Pons (tissue), 1 donor: ENCODE measurements at regions not wholly inside any gene's neighbourhood (a gene's known extent, or its start where the extent isn't known, plus 50 kb on each side); places are given as distances from the start of the nearest gene placed in this dataset.
A peak's percentile ranks its signal among the peaks of the same experiment; 100 is the strongest.
"Not testable (repeated sequence)": the region's sequence is repeated elsewhere in the genome, so short reads cannot be mapped to it uniquely, and the experiment has no call there.

Source experiments
- DNase-seq: peaks from one replicate; pipeline ENCODE4 v3.0.0-alpha.2; 2016; ENCODE audit warnings: low spot score

- DNase-seq, result no peak
Observed at GRCh38 chr10:126722726-126723125, 52.2 kb upstream of the C10orf90 start.

- DNase-seq, result no peak
Observed at GRCh38 chr10:126723226-126723625, 52.7 kb upstream of the C10orf90 start.

GRCh38 chr10:126729314-126729870 lies 58.9 kb upstream of the C10orf90 start:
- no peak for DNase-seq

DNA sequence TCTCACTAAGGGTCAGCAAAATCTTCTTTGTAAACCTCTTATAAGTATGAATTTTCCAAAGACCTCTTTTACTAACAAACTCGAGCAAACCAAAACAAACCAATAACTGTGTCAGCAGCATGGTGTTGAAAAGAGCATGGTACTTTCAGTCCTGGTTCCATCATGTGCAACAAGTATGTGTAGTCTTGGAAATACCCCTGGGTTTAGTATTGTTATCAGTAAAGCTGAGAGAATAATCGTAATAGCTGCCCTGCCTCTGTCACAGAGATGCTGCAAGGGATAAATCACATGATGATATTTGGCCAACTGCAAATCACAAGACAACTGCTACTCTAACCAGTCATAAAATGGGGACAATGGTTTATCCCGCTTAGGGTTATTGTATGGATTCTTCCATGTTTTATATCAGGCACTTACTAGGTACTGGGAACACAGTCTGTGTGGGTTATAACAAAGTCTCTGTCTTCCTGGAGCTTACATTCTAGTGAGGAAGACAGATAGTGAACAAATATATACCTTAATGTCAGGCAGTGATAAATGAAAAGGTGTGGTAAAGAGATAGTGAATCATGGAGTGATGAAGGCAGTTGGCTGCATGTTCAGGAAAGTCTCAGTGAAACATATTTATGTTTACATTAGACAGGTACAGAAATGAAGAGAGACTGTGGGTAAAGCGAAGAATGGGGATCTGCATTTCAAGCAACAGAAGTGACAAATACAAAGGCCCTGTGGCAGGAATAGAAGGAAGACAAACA lies 60.5 kb upstream of the C10orf90 start:
- DNase-seq, result no peak

DNA sequence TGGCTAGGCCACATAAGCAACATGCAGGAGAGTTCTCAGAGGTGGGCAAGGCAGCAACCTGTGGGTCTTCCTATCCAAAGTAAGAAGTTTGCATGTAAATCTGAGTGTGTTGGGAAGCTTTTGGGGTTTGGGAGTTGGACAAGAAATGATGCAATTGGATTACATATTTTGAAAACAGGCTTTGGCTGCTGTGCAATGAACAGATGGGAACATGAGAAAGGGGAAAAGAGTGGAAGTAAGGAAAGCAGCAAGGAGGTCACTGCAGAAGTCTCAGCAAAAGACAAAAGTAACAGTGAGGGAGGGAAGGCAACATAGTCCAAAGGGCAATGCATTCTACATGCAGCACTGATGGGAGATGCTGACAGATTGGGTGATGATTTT lies 61.1 kb upstream of the C10orf90 start:
- DNase-seq, result no peak

DNA sequence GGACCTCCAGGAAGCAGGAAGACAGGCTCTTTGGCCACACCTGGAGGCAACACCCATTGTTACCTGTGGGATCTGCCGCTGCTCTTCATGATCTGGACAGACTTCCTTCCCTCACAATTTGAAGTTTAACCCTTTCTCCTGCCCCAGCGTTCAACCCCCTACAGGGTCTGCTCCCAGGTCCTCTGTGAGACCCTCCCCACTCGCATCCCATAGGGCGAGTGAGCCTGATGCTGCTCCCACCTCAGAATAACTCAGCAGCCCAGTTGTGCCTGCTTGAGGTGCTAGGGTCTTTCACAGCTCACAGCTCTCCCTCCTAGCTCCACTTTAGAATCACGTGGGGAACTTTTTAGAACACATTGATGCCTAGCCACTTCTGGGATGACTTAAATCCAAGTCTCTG lies 61.8 kb upstream of the C10orf90 start:
- DNase-seq, result no peak

DNA sequence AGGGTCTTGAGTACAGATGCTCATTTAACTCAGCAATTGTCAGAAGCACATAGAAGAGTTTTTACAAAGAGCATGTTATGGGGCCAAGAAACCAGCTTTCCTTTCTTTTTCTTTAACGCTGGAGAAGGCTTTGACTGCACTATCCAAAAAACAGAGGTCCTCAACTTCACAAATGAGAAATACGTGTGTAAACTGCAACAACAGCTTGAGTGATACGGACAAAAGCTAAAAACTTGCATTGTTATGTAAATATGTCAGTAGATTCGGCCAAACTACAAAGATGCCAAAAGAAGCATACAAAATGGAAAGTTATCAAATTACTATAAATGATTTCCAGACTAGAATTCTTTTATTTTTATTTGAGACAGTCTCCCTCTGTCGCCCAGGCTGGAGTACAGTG lies 62.4 kb upstream of the C10orf90 start:
- DNase-seq, result no peak

- DNase-seq, result no peak
Observed at GRCh38 chr10:126734015-126734414, 63.5 kb upstream of the C10orf90 start.

DNA sequence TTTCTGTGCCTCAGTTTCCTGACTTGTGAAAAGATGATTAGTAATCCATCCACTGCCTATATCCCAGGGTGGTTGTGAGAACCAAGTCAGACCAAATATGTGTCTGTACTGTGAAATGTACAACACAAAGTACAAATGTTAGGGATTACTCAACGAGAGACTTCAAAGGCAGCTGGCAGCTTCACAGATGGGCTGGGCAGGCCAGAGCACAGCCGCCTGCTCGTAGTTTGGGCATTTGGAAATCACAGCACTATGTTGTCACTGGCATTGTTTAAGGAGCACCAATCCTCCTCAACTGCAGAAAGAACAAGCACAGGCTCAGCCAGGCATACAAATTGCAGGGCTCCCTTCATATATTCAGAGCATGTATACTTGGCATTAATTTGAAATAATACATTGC lies 64.5 kb upstream of the C10orf90 start:
- peak; percentile 45 for DNase-seq

DNA sequence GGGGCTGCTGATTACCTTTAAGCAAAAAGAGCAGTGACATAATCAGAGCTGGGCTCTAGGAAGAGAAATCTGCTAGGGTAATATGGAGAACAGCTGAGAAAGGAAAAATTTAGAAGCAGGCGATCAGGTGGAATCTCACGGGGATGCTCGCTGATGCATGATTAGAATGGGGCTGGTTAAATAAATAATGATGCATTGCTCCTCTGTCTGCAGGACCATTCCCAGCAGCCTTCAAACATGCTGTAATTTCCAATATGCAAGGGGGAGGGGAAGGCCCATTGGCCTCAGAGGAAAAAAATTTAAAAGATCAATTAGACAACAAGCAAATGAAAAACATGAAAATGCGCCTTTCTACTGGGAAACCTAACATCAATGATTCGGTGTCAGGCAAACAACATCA lies 65.6 kb upstream of the C10orf90 start:
- DNase-seq, result no peak

DNA sequence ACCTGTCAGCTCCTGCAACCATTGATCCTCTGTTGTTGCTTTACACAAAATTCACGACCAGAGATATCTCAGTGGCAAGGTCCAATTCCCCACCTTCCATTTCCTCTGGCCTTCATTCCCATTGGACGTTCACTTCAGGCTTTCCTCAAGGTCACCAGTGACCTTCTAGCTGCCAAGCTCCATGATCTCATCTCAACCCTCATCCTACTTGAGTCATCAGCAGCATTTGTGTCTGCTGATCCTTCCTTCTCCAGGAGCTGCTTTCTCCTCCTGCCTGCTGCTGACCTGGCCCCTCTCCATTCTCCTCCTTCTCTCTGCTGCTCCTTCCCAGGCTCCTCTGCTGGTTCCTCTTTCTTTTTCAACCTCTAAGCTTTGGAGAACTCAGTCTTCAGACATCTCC lies 66.2 kb upstream of the C10orf90 start:
- no peak for DNase-seq

DNA sequence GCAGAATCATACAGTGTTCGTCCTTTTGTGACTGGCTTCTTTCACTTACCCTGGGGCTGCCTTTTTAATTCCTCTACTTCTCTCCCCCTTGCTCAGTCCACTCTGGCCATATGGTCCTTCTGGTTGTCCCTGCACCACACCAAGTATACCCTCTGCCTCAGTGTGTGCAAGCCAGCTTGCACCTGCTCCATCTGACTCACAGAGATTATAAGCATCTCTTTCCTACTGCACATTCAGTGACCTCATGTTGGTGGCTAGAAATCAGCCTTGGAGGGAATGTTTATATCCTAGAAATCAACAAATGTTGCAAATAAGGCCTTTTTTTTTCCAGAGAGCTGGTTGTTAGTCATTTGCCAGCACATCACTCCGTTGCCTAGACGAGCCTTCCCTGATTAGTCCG lies 67.5 kb upstream of the C10orf90 start:
- no peak for DNase-seq

DNA sequence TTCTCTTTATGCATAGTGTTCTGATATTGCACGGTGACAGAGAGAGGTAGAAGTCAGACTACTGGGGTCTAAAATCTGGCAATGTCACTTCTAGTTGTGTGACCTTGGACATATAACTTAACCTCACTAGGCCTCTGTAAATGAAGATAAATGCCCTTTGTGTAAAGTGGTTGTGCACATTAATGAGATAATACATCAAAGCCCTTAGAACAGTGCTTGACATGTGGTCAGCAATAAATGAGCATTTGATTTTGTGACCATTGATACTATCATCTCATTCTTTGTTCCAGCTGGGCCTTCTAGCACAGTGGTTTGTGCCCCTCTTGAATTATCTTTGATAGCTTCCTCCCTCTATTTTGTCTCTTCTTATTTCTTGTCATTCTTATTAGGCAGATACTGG lies 74.1 kb upstream of the C10orf90 start:
- DNase-seq, result no peak

DNA sequence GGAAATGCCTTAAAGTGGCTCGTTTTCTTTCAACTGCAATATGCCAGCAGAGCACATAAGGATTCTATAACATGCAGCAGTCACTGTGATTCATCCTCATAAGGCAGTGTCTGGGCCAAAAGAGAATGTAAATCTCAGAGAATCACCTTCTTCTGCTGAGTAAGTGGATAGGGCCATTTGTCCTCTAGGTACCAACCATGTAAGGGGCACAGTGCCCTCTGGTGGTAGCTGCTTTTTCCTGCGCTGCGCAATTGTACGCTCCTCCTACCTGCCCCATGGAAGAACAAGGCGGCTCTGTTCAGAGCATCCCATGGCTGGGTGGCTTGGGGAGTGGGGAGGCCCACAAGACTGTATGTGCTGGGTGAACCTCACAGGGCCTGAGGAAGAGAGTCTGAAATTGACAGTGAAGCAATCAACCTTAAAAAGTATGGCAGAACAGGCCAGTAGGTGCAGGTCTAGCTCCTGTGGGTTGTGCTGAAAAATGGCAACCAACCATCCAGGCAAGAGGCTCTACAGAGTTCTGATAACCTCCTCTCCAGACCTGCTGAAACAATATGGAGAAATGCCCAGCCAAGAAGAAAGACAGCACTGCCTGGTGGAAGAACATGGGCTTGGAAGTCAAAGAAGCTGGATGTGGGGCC lies 78.6 kb upstream of the C10orf90 start:
- peak; percentile 93 for DNase-seq

GRCh38 chr10:126754966-126755365 lies 84.5 kb upstream of the C10orf90 start:
- no peak for DNase-seq

GRCh38 chr10:126758867-126759266 lies 88.4 kb upstream of the C10orf90 start:
- DNase-seq, result no peak

- DNase-seq, result no peak
Observed at GRCh38 chr10:126759531-126759930, 89.0 kb upstream of the C10orf90 start.

DNA sequence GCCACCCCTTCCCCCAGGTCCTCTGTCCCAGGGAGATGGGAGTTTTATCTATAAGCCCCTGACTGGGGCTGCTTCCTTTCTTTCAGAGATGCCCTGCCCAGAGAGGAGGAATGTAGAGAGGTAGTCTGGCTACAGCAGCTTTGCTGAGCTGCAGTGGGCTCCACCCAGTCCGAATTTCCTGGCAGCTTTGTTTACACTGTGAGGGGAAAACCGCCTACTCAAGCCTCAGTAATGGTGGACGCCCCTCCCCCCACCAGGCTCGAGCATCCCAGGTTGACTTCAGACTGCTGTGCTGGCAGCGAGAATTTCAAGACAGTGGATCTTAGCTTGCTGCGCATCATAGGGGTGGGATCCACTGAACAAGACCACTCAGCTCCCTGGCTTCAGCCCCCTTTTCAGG lies 96.2 kb upstream of the C10orf90 start:
- DNase-seq, result not testable (repeated sequence)

- no peak for DNase-seq
Observed at GRCh38 chr10:126770809-126771208, 100.3 kb upstream of the C10orf90 start.

GRCh38 chr10:126776168-126776567 lies 105.7 kb upstream of the C10orf90 start:
- DNase-seq, result no peak

DNA sequence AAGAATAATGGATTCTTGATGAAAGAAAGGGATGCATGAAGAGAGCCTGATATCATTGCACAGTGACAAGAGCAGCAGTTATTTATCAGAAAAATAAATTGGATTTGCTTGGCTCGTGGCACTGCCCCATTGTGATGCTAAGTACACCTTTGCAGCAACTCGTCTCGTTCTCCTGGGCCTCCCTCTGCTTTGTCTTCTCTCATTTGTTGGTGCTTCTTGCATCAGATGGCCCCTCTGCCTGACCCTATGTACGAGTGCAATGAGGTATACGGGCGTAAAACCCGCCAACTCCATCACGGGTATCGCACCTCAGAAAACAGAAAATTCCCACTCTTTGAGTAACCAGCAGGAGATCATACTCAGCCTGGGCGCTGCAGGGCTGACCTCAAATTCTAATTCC lies 107.2 kb upstream of the C10orf90 start:
- no peak for DNase-seq

DNA sequence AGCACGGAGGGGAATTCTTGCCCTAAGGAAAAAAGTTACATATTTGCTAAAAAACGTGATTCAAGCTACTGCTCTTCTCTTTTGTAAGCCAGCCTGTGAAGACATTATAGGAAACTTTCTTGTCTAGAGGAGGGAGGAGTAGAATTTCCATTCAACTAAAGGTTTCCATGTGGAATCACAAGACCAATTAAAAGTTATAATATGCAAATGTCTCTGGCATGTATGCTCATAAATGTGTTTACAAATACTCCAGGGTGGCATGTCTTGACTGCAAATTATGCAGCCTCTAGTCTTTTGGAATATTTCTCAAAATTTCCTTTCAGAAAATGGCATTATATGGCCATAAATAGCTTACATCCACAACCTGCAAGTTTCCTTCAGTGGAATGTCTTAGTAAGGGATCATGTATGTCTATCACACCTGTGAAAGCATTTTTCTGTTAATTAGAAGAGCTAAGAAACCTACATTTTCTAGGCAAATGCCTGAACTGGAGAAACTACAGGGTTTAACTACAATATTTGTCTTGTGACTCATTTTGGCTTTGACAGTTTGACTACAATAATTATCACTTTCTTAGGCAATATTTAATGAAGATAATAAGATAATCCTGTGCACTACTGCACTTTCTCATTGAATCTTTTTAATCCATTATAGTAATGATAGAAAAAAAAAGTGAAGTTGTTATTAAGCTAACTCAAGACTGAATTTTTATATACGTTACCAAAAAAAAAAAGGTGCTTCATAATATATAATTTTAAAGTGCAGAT lies 111.1 kb upstream of the C10orf90 start:
- DNase-seq, result no peak
